SU-DHL-6 (cell line): ENCODE measurements at regions not wholly inside any gene's neighbourhood (a gene's known extent, or its start where the extent isn't known, plus 50 kb on each side); places are given as distances from the start of the nearest gene placed in this dataset.

Experiments
- H2AFZ ChIP-seq: fragments of 200-600 bp; sonication (generic); 2 replicates; pipeline ENCODE4 v1.6.1; 2014; ENCODE audit warnings: low read depth, mild to moderate bottlenecking, moderate library complexity, mixed read lengths, antibody characterized with exemption, low read length; ENCODE audit not compliant: severe bottlenecking
- H3F3A ChIP-seq: fragments of 200-600 bp; shearing (Covaris generic); 2 replicates; pipeline ENCODE4 v1.6.0; 2016; ENCODE audit warnings: antibody characterized with exemption, mild to moderate bottlenecking; ENCODE audit not compliant: insufficient read depth
- H3K27ac ChIP-seq: fragments of 200-600 bp; sonication (generic); 2 replicates; pipeline ENCODE4 v1.5.1; 2016; ENCODE audit warnings: low read depth, mild to moderate bottlenecking, low read length, moderate library complexity, mixed read lengths
- H3K27me3 ChIP-seq: fragments of 200-600 bp; sonication (generic), shearing (Covaris generic); 2 replicates; pipeline ENCODE4 v1.6.0; 2014; ENCODE audit warnings: mild to moderate bottlenecking, low read length
- H3K36me3 ChIP-seq: fragments of 200-600 bp; sonication (generic); 2 replicates; pipeline ENCODE4 v1.6.1; 2014; ENCODE audit warnings: mild to moderate bottlenecking, low read length, mixed read lengths
- H3K4me2 ChIP-seq: fragments of 300-600, 200-600 bp; shearing (Covaris generic), sonication (generic); 2 replicates; pipeline ENCODE4 v1.6.0; 2014; ENCODE audit warnings: low read length, low read depth, mild to moderate bottlenecking; ENCODE audit not compliant: poor library complexity, severe bottlenecking
- H3K4me3 ChIP-seq: fragments of 200-600 bp; sonication (generic); 2 replicates; pipeline ENCODE4 v1.5.1; 2014; ENCODE audit warnings: antibody characterized with exemption, low read length, mild to moderate bottlenecking, mixed read lengths; ENCODE audit not compliant: insufficient read depth, poor library complexity, severe bottlenecking
- H3K79me2 ChIP-seq: fragments of 200-600 bp; sonication (generic); 2 replicates; pipeline ENCODE4 v1.6.1; 2014; ENCODE audit warnings: mild to moderate bottlenecking, low read length, moderate library complexity; ENCODE audit not compliant: insufficient read depth
- H3K9ac ChIP-seq: fragments of 200-600 bp; sonication (generic); 2 replicates; pipeline ENCODE4 v1.7.0; 2014; ENCODE audit warnings: mild to moderate bottlenecking, low read length
- H3K9me2 ChIP-seq: fragments of 200-600 bp; sonication (generic); replicated peaks from 2 replicates; pipeline ENCODE4 v1.6.1; 2014; ENCODE audit warnings: low read length; ENCODE audit not compliant: insufficient read depth
- H3K9me3 ChIP-seq: fragments of 200-600 bp; sonication (generic); 2 replicates; pipeline ENCODE4 v1.6.1; 2014; ENCODE audit warnings: low read length, mixed read lengths; ENCODE audit not compliant: insufficient read depth
- H4K20me1 ChIP-seq: fragments of 200-600 bp; sonication (generic); 2 replicates; pipeline ENCODE4 v1.6.1; 2014; ENCODE audit warnings: low read depth, mild to moderate bottlenecking, antibody characterized with exemption, low read length, moderate library complexity, mixed read lengths
- CTCF ChIP-seq: fragments of 200-600 bp; sonication (generic); IDR thresholded peaks from one replicate; pipeline ENCODE4 v1.5.1; 2017; ENCODE audit warnings: antibody characterized with exemption, mild to moderate bottlenecking, low read length, moderate library complexity; ENCODE audit not compliant: insufficient read depth, poor library complexity, severe bottlenecking
- EZH2phosphoT487 ChIP-seq: fragments of 200-600 bp; sonication (generic), shearing (Covaris generic); conservative IDR thresholded peaks from 2 replicates; pipeline ENCODE4 v1.6.1; 2018; ENCODE audit warnings: mild to moderate bottlenecking, antibody characterized with exemption, low read length, moderate library complexity, mixed read lengths

- TF ChIP-seq EZH2phosphoT487 (no peak), CTCF (no peak)
- H3K79me2 ChIP-seq = no peaks in the 10 kb centered on the region
- H3K36me3 ChIP-seq = no peaks in the 10 kb centered on the region
- no peaks in the 10 kb centered on the region for H3K9me2 ChIP-seq
- H3K27ac ChIP-seq = no peak overlapping the region
- no peaks in the 10 kb centered on the region for H4K20me1 ChIP-seq
- H3K9me3 ChIP-seq = no peaks in the 10 kb centered on the region
- no peak overlapping the region for H3K4me2 ChIP-seq
- H3K27me3 ChIP-seq = no peaks in the 10 kb centered on the region
- no peak overlapping the region for H3K9ac ChIP-seq
- no peaks in the 10 kb centered on the region for H3F3A ChIP-seq
- H3K4me3 ChIP-seq = no peak overlapping the region
- H2AFZ ChIP-seq = no peak overlapping the region
Measured at GRCh38 chr5:133881576-133882388, 86.6 kb downstream of the C5orf15 start.

GRCh38 chr5:133878236-133878555 is 90.2 kb downstream of the C5orf15 start:
- Histone ChIP-seq H2AFZ (no peak overlapping the region), H3K9me2 (no peaks in the 10 kb centered on the region), H3K36me3 (no peaks in the 10 kb centered on the region), H3K4me2 (no peak overlapping the region), H3F3A (no peaks in the 10 kb centered on the region), H3K9me3 (no peaks in the 10 kb centered on the region), H4K20me1 (no peaks in the 10 kb centered on the region), H3K79me2 (no peaks in the 10 kb centered on the region), H3K9ac (no peak overlapping the region), H3K27me3 (no peaks in the 10 kb centered on the region), H3K27ac (no peak overlapping the region), H3K4me3 (no peak overlapping the region)
- TF ChIP-seq EZH2phosphoT487 (no peak), CTCF (no peak)

- H3K4me2 ChIP-seq = no peak overlapping the region
- no peak overlapping the region for H3K4me3 ChIP-seq
- TF ChIP-seq EZH2phosphoT487 = no peak
- no peak for TF ChIP-seq CTCF
Measured at GRCh38 chr5:133877351-133878235, 90.8 kb downstream of the C5orf15 start.

More at GRCh38 chr5:133877351-133878235, 90.8 kb downstream of the C5orf15 start:
- Histone ChIP-seq H3K79me2 (no peaks in the 10 kb centered on the region), H3K9me3 (no peaks in the 10 kb centered on the region), H3F3A (no peaks in the 10 kb centered on the region), H3K27ac (no peak overlapping the region), H3K9me2 (no peaks in the 10 kb centered on the region), H4K20me1 (no peaks in the 10 kb centered on the region), H3K27me3 (no peaks in the 10 kb centered on the region), H2AFZ (no peak overlapping the region), H3K9ac (no peak overlapping the region), H3K36me3 (no peaks in the 10 kb centered on the region)
